DMS79 (cell line): ENCODE measurements at regions not wholly inside any gene's neighbourhood (a gene's known extent, or its start where the extent isn't known, plus 50 kb on each side); places are given as distances from the start of the nearest gene placed in this dataset.
"Not testable (repeated sequence)": the region's sequence is repeated elsewhere in the genome, so short reads cannot be mapped to it uniquely, and the experiment has no call there.

Experiments used
- DNase-seq: peaks from one replicate; lab custom pipeline; 2025; lab: John Stamatoyannopoulos, UW

- DNase-seq: no peak
Measured at GRCh38 chr9:110093871-110094270, 114.1 kb downstream of the C9orf152 start.

DNA sequence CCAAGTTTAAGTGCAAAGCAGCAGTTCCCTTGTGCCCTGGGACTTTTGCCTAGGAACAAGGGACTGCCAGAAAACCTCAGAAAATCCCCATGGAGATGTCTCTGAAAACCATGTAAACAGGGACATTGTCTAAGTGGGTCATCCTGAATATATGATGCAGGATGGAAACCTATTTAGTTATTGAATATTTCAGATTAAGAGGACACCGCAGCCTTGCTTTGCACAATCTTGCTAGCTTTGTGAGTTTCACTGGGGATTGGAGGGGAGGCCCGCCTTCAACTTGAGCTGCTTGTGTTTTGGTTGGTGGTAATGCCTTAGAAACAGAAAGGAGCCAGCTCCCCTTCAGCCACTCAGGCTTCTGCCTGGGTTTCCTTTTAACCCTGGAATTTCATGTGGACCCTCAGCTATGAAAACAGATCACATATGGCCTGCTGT lies 112.8 kb downstream of the C9orf152 start:
- DNase-seq: no peak

GRCh38 chr9:110095776-110096175 lies 112.2 kb downstream of the C9orf152 start:
- no peak for DNase-seq

GRCh38 chr9:110096674-110097073 lies 111.3 kb downstream of the C9orf152 start:
- DNase-seq: not testable (repeated sequence)

GRCh38 chr9:110099236-110100095 lies 108.5 kb downstream of the C9orf152 start:
- DNase-seq: peak; percentile 50

DNA sequence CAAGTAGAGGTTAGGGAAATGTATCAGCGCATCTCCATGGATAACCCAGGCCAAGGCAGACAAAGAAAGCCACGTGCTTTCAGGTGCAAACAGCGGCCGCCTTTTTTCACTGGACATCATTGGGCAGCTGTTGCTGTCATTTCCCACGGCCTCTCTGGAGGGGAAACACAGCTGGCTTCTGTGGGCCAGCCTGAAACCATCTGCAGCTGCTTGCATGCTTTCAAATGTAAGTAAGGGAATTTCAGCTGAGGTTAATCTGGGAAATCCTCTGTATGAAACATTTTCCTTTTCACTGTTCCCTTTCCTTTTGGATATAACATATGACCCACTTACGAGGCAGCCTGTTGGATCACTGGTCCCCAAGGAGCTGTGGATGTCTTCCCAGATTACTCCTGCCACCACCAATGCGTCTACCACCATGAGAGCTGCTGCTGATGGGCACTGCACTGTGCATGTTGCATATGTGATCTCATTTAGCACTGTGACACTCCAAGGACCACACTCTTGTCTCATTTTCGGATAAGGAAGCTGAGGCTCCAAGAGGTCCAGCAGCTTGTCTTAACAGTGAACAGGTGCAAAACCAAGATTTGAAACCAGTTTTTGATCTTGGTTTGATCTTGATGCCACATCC lies 106.3 kb downstream of the C9orf152 start:
- no peak for DNase-seq

GRCh38 chr9:110103257-110103656 lies 104.7 kb downstream of the C9orf152 start:
- no peak for DNase-seq

DNA sequence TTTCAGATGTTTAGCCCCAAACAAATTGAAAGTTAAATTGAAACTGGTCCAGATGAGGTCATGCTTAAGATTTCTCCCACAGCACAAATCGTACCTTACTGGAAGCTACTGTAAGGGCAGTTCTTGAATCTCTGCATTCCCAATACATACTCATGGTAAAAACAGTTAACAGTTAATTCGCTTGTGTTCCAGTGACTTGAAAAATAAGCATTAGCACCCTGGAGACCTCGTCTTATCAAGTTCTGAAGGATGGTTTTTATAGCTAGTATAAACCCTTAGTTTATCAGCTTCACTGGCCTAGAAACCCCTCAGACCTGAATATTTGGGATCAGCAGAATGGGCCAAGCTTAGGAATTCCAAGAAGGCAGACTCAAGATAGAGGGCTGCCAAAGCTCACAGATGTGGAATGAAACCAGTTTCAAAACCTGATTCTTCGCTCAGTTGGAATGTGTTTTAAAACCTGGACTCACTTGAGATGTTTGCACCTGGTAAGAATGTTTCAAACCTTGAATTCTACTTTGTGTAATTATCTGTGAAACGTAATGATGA lies 103.6 kb downstream of the C9orf152 start:
- DNase-seq: no peak

- DNase-seq: no peak
Measured at GRCh38 chr9:110105107-110105506, 102.9 kb downstream of the C9orf152 start.

GRCh38 chr9:110106661-110107060 lies 101.3 kb downstream of the C9orf152 start:
- DNase-seq: no peak

DNA sequence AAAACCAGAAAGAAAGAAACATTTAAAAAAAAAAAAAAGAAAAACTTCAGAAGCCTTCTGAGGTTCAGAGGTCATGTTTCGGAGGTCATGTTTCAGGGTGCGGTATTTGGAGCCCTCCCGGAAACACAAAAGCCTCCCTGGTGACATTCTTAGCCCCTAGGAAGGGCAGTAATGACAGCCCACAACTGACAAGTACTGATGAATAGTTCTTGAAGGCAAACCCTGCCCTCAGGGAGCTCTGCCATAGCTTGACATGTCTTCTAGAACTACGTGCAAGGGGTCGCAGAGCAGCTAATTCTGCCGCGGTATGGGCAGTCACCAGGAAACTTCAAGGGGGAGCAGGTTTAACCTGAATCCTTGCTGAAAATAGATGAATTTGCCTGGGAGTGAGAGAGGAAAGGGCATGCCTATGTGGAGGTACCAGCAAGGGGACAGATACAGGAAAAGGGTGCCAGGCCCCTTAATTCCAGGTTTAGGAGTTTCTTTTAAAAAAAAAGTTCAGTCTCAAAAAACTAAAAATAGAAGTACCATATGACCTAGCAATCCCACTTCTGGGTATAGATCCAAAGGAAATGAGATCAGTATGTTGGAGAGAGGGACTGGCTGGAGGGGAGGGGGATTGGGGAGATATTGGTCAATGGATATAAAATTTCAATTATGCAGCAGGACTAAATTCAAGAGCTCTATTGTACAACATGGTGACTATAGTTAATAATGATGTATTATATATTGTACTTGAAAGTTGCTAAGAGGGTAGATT lies 98.4 kb downstream of the C9orf152 start:
- DNase-seq: no peak

DNA sequence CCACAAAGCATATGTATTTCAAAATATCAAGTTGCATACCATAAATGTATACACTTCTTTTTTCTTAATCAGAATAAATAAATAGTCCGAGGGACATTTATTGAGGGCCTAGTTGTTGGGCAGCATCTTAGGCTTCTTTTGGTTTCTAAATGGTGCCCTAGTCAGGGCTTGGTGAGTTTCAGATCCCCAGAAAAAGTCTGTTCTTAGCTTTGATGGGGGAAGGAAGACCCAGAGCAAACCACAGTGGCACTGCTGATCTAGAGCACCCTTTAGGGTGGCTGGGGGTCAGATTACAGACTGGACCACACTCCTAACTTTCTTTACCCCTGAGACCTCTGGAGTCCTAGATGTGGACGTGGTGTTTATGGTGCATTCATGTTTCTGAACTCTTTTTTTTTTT lies 97.8 kb downstream of the C9orf152 start:
- no peak for DNase-seq

DNA sequence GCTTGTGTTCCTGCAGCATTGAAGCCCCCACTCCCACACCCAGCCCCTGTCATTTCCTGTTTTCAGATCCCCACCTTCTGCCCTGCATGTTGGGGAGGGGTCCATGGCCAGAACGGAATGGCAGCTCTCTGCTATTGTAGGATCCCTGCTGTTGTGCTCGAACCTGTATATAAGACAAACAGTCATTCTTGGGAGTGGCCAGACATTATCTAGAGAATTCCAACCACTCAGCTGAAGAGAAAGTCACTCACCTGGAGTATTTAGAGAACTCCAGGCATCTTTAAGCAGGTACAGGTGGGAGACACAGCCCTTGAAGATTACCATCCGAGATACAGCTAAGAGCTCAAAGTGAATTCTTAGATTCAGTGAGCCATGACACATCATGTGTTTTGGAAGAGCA lies 96.1 kb downstream of the C9orf152 start:
- peak; percentile 57 for DNase-seq

DNA sequence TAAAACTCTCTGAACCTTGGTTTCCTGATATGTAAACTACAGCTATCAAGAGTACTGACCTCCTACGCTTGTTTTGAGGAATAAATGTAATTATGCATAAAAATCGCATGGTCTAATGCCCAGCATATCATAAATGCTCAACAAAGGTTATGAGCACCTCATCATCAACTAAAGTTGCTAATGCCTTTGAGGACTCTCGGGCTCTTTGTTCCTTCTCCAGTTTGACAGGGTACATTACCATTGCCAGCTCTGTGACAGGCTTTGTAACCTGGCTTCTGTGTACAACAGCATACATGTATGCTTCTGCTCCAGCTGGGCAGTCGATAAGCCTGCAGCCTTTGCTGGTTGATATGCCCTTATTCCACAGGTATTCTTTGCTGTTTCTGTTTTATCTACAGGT lies 95.2 kb downstream of the C9orf152 start:
- DNase-seq: peak; percentile 34

DNA sequence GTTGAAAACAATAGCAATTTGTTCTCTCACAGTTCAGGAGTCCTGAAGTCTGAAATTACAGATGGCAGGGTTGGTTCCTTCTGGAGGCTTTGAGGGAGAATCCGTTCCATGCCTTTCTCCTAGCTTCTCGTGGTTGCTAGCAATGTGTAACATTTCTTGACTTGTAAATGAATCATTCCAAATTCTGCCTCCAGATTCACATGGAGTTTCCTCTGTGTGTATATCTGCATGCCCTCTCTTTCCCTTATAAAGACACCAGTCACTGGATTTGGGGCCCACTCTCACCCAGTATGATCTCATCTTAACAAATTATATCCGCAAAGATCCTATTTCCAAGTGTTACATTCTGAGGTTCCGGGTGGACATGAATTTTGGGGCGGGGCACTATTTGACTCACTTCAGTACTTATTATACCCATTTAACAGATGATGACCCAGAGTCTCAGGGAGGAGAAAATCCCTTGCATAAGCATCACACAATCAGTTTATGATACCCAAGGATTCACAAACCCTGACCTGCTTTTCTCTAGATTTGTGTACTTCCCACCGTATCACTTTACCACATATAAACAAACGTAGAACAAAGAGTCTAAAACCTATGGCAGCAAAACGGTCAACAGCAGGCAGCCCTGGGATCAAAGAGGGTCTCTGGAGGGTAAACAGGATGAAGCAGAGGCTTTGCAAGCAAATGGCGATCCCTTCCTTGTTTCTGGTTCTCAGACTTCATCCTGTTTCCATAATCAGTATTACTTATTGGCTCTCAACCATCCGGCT lies 93.7 kb downstream of the C9orf152 start:
- no peak for DNase-seq

GRCh38 chr9:110114859-110115201 lies 93.1 kb downstream of the C9orf152 start:
- no peak for DNase-seq

GRCh38 chr9:110115341-110115820 lies 92.6 kb downstream of the C9orf152 start:
- DNase-seq: no peak

DNA sequence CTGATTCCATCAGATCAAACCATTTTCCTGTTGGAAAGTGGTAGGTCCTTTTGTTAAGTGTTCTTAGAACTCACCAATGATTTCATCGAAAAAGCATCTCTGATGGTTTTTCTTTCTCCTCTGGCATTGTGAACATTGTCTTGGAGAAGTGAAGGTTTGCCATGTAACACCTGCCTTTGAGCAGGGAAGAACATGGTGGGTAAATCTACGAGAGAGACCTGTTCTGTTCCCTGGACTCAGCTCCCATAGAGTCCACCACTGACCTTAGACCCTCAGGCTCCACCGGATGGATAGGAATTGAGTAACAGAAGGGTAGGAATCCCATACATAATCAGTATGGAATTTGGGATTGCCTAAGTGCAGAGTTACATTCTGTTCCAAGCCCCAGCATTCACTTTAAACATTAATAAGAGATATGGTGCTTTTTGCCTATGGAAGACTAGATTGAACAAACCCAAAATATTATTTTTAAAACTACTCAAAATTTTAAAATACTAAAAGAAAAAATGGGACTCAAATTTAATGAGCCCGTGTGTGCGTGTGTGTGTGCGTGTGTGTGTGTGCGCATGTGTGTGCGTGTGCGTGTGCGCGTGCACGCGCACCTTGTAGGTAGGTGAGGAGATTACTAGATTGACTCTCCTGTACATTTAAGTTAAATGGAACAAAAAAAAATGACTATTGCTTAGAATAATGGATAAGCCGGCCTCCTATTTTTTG lies 92.0 kb downstream of the C9orf152 start:
- no peak for DNase-seq

DNA sequence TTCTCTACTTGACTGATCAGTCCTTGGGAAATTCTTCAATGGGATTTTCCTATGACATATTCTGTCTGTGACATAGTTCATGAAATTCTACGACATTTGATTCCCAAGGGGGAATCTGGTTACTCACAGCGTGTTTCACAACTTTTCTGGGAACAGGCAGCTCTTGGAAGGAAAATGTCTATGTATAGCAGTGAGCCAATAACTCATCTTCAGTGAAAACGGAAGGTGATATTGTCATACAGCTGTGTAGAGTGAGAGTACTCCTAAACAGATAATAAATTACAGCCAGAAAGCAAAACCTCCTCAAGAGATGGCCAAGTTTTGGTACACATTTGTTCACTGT lies 91.4 kb downstream of the C9orf152 start:
- DNase-seq: no peak

GRCh38 chr9:110121170-110121569 lies 86.8 kb downstream of the C9orf152 start:
- no peak for DNase-seq
